ENCODE measurements at regions not wholly inside any gene's neighbourhood (a gene's known extent, or its start where the extent isn't known, plus 50 kb on each side); places are given as distances from the start of the nearest gene placed in this dataset.

DNA sequence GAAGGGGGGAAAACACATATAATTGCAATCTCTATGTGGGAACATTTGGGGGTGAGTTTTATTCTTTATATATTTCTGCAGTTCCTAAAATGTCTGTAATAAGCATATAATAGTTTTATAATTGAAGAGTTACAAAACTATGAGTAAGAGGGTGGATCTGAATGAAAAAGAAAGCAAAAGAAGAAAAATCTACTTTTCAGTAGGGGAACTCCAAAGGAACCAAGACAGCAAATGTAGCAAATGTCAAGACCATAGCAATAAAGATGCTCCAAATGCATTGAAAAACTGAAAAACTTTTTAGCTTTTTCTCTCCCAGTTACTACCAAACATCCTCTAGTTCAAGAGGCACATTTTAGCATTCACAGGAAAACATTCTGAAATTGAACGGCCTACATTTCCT is 434.8 kb downstream of the LMO4 start:
- Histone ChIP-seq H3K36me3 (ENCODE audit: control insufficient read depth, insufficient read depth, low read length) (no peaks in the 10 kb centered on the region), H3K4me1 (ENCODE audit: control insufficient read depth, insufficient read depth, low read length, poor library complexity, severe bottlenecking) (no peaks in the 10 kb centered on the region), H3K9me3 (ENCODE audit: control insufficient read depth, low read length) (no peaks in the 10 kb centered on the region), H3K27ac (ENCODE audit: insufficient read depth, low read length, poor library complexity, severe bottlenecking) (no peak overlapping the region), H3K27me3 (replicated peaks; ENCODE audit: control insufficient read depth, insufficient read depth, low read length, poor library complexity, severe bottlenecking) (no peaks in the 10 kb centered on the region), H3K4me3 (ENCODE audit: insufficient read depth, low read depth, low read length, poor library complexity, severe bottlenecking) (no peak overlapping the region)
- DNase-seq = no peak

DNA sequence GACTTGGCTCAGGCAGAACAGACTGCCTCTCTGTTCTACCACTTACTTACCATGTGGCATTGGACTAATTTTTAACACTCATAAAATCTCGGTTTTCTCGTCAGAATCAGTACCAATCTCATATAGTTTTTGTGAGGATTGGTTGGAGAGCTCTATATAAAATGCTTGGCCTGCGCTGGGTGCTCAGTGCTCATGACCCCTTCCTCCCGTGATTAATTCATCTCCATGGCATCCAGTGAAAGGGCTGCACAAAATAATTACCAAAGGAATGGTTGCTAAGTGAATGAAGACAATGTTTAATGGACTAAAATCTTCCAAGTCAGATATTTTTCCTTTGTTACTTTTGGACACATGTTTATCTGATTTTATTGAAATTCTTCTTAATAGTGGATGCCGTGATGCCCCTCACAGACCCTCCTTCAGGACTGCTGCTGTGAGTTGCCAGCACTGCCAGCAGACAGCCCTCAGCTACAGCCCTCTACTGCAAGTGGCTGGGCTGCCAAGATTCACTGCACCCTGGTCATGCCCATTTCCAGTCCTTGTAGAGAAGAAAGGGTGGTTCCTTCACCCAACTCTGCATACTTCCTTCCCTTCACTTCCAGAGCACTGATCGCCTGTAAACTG is 436.5 kb downstream of the LMO4 start:
- DNase-seq = no peak
- Histone ChIP-seq H3K27ac (ENCODE audit: insufficient read depth, low read length, poor library complexity, severe bottlenecking) (no peak overlapping the region), H3K9me3 (ENCODE audit: control insufficient read depth, low read length) (no peaks in the 10 kb centered on the region), H3K4me3 (ENCODE audit: insufficient read depth, low read depth, low read length, poor library complexity, severe bottlenecking) (no peak overlapping the region), H3K27me3 (replicated peaks; ENCODE audit: control insufficient read depth, insufficient read depth, low read length, poor library complexity, severe bottlenecking) (no peaks in the 10 kb centered on the region), H3K4me1 (ENCODE audit: control insufficient read depth, insufficient read depth, low read length, poor library complexity, severe bottlenecking) (no peaks in the 10 kb centered on the region), H3K36me3 (ENCODE audit: control insufficient read depth, insufficient read depth, low read length) (no peaks in the 10 kb centered on the region)

DNA sequence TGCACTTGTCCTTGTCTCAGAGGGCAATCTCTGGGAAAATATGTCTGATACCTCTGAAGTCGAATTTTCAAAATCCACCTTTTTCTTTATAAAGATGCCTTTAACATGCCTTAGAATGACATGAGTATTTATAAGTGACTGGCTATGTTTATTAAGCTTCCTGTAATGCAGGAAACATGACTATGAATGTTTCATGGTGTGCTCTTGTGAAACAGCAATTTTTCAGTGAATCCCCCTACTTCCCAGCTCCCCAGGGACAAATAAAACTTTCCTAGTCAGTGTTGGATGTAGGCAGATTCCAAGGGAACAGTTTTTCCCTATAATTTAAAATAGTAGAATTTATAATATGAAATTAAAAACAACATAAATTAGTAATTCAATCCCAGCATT is 437.0 kb downstream of the LMO4 start:
- H3K4me3 ChIP-seq (ENCODE audit: insufficient read depth, low read depth, low read length, poor library complexity, severe bottlenecking) = no peak overlapping the region
- DNase-seq = no peak
- H3K9me3 ChIP-seq (ENCODE audit: control insufficient read depth, low read length) = no peaks in the 10 kb centered on the region
- H3K4me1 ChIP-seq (ENCODE audit: control insufficient read depth, insufficient read depth, low read length, poor library complexity, severe bottlenecking) = no peaks in the 10 kb centered on the region
- no peaks in the 10 kb centered on the region for H3K27me3 ChIP-seq (replicated peaks; ENCODE audit: control insufficient read depth, insufficient read depth, low read length, poor library complexity, severe bottlenecking)
- H3K36me3 ChIP-seq (ENCODE audit: control insufficient read depth, insufficient read depth, low read length) = no peaks in the 10 kb centered on the region
- H3K27ac ChIP-seq (ENCODE audit: insufficient read depth, low read length, poor library complexity, severe bottlenecking) = no peak overlapping the region

DNA sequence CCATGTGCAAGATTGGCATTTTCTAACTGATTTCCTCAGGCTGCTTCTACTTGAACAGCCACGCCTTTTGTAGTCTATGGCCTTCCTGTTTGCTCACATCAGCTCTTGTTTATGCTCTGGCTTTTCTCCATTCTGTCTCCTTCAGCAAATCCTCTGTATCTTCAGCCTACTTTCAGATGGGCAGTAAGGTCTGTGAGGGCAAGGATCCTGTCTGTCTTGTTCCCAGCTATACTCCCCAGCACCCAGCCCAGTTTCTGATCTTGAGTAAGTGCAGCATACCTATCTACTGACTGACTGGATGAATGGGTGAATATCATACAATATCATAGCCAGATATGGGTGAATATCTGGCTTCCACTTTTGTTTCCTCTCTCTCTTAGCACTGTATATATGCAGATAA is 438.1 kb downstream of the LMO4 start:
- H3K4me3 ChIP-seq (ENCODE audit: insufficient read depth, low read depth, low read length, poor library complexity, severe bottlenecking) = no peak overlapping the region
- DNase-seq = no peak
- H3K36me3 ChIP-seq (ENCODE audit: control insufficient read depth, insufficient read depth, low read length) = no peaks in the 10 kb centered on the region
- H3K9me3 ChIP-seq (ENCODE audit: control insufficient read depth, low read length) = no peaks in the 10 kb centered on the region
- no peaks in the 10 kb centered on the region for H3K4me1 ChIP-seq (ENCODE audit: control insufficient read depth, insufficient read depth, low read length, poor library complexity, severe bottlenecking)
- no peaks in the 10 kb centered on the region for H3K27me3 ChIP-seq (replicated peaks; ENCODE audit: control insufficient read depth, insufficient read depth, low read length, poor library complexity, severe bottlenecking)
- H3K27ac ChIP-seq (ENCODE audit: insufficient read depth, low read length, poor library complexity, severe bottlenecking) = no peak overlapping the region

DNA sequence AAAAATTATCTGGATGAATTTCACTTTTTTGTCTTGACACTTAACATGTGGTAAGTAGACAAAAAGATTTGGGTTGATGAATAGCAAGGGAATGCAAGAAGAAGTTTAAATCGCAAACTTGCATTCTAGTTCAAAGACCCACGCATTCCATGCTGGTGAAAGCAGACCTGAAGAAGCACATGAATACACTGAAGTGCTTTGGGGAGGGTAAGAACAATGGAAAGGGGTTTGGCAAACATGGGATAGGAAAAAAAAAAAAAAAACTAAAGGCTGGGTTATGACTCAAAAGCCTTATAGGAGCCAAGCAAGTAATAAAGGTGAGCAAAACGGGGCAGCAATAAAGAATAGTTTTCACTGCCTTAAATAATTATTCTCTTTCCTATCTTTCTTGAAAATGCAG is 450.2 kb downstream of the LMO4 start:
- H3K36me3 ChIP-seq (ENCODE audit: control insufficient read depth, insufficient read depth, low read length) = no peaks in the 10 kb centered on the region
- no peak for DNase-seq
- H3K27me3 ChIP-seq (replicated peaks; ENCODE audit: control insufficient read depth, insufficient read depth, low read length, poor library complexity, severe bottlenecking) = no peaks in the 10 kb centered on the region
- no peak overlapping the region for H3K27ac ChIP-seq (ENCODE audit: insufficient read depth, low read length, poor library complexity, severe bottlenecking)
- no peaks in the 10 kb centered on the region for H3K4me1 ChIP-seq (ENCODE audit: control insufficient read depth, insufficient read depth, low read length, poor library complexity, severe bottlenecking)
- no peak overlapping the region for H3K4me3 ChIP-seq (ENCODE audit: insufficient read depth, low read depth, low read length, poor library complexity, severe bottlenecking)
- no peaks in the 10 kb centered on the region for H3K9me3 ChIP-seq (ENCODE audit: control insufficient read depth, low read length)

DNA sequence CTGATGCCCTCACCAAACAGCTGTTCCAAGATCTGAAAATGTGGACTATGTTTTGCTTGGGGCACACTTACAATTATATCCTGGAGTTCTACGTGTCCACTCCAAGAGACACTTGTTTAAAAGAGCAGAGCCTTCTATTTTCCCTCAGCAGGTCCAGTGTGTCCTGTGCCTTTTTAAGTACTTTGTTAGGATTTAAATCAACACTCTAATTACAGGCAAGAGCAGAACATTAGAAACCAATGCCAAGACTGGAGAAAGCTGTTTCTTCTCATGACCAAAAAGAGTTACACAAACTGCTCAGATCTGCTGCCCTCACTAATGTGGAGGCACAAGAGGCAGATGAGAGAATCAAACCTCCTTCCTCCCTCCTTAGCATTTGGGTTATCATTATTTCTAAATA is 452.9 kb downstream of the LMO4 start:
- Histone ChIP-seq H3K36me3 (ENCODE audit: control insufficient read depth, insufficient read depth, low read length) (no peaks in the 10 kb centered on the region), H3K27ac (ENCODE audit: insufficient read depth, low read length, poor library complexity, severe bottlenecking) (no peak overlapping the region), H3K27me3 (replicated peaks; ENCODE audit: control insufficient read depth, insufficient read depth, low read length, poor library complexity, severe bottlenecking) (no peaks in the 10 kb centered on the region), H3K4me1 (ENCODE audit: control insufficient read depth, insufficient read depth, low read length, poor library complexity, severe bottlenecking) (no peaks in the 10 kb centered on the region), H3K9me3 (ENCODE audit: control insufficient read depth, low read length) (no peaks in the 10 kb centered on the region), H3K4me3 (ENCODE audit: insufficient read depth, low read depth, low read length, poor library complexity, severe bottlenecking) (no peak overlapping the region)
- no peak for DNase-seq

DNA sequence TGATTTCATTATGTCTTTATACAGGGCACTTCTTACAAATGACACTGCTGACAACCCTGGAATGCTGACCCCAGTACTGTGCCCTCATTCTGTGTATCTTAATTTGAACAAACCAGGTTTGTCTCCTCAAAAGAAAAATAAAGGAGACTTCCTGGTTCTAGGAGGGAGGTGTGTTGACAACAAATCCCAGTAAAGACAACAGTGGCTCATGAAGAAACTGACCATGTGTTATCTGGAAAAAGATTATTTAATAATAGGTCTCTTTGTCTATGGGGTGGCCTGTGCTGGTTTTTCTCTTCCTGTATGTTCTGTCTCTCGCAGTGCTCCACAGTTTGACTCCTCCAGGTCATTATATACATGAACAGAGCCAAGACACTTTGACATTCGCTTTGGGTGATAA is 454.6 kb downstream of the LMO4 start:
- no peak overlapping the region for H3K27ac ChIP-seq (ENCODE audit: insufficient read depth, low read length, poor library complexity, severe bottlenecking)
- H3K27me3 ChIP-seq (replicated peaks; ENCODE audit: control insufficient read depth, insufficient read depth, low read length, poor library complexity, severe bottlenecking) = no peaks in the 10 kb centered on the region
- no peak for DNase-seq
- no peak overlapping the region for H3K4me3 ChIP-seq (ENCODE audit: insufficient read depth, low read depth, low read length, poor library complexity, severe bottlenecking)
- H3K36me3 ChIP-seq (ENCODE audit: control insufficient read depth, insufficient read depth, low read length) = no peaks in the 10 kb centered on the region
- H3K9me3 ChIP-seq (ENCODE audit: control insufficient read depth, low read length) = no peaks in the 10 kb centered on the region
- H3K4me1 ChIP-seq (ENCODE audit: control insufficient read depth, insufficient read depth, low read length, poor library complexity, severe bottlenecking) = no peaks in the 10 kb centered on the region

DNA sequence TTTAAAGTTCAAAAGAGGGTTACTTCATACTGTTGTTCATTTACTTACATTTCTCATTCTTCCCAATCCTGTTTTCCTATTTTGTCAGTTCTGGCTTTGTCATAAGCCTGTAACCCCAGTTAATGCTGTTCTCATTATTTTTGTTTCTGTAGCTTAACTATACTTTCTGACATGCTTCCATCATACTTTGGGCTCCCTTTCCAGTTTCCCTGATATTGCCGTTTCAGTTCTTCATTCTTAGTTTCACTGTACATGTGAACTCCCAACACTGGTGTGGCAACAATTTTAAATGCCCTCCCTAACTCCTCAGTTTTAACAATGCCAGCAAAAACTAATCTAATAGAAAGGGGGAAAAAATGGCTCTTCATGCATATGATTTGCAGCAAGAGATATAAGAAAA is 456.7 kb downstream of the LMO4 start:
- no peak overlapping the region for H3K27ac ChIP-seq (ENCODE audit: insufficient read depth, low read length, poor library complexity, severe bottlenecking)
- H3K4me3 ChIP-seq (ENCODE audit: insufficient read depth, low read depth, low read length, poor library complexity, severe bottlenecking) = no peak overlapping the region
- no peak for DNase-seq
- H3K4me1 ChIP-seq (ENCODE audit: control insufficient read depth, insufficient read depth, low read length, poor library complexity, severe bottlenecking) = no peaks in the 10 kb centered on the region
- no peaks in the 10 kb centered on the region for H3K9me3 ChIP-seq (ENCODE audit: control insufficient read depth, low read length)
- H3K36me3 ChIP-seq (ENCODE audit: control insufficient read depth, insufficient read depth, low read length) = no peaks in the 10 kb centered on the region
- no peaks in the 10 kb centered on the region for H3K27me3 ChIP-seq (replicated peaks; ENCODE audit: control insufficient read depth, insufficient read depth, low read length, poor library complexity, severe bottlenecking)

DNA sequence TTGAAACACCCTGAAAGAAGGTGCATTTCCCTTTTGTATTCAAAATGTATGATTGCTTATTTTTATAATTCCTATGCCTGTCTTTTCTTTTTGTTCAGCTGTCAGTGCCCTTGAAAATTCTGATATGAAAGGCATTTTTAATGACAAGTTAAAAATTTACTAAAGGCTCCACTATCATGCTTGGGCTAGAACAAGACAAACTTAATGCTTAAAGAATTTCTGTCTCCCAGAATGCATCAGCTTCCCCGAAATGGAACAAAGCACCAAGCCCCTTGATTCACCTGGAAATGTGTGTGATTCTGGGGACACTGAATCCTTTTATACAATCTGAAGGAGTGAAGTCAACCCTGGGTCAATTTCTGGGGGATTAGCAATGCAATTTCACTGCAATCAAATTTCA is 457.5 kb downstream of the LMO4 start:
- no peak for DNase-seq
- no peaks in the 10 kb centered on the region for H3K4me1 ChIP-seq (ENCODE audit: control insufficient read depth, insufficient read depth, low read length, poor library complexity, severe bottlenecking)
- no peaks in the 10 kb centered on the region for H3K9me3 ChIP-seq (ENCODE audit: control insufficient read depth, low read length)
- H3K27me3 ChIP-seq (replicated peaks; ENCODE audit: control insufficient read depth, insufficient read depth, low read length, poor library complexity, severe bottlenecking) = no peaks in the 10 kb centered on the region
- H3K36me3 ChIP-seq (ENCODE audit: control insufficient read depth, insufficient read depth, low read length) = no peaks in the 10 kb centered on the region
- H3K27ac ChIP-seq (ENCODE audit: insufficient read depth, low read length, poor library complexity, severe bottlenecking) = no peak overlapping the region
- H3K4me3 ChIP-seq (ENCODE audit: insufficient read depth, low read depth, low read length, poor library complexity, severe bottlenecking) = no peak overlapping the region

DNA sequence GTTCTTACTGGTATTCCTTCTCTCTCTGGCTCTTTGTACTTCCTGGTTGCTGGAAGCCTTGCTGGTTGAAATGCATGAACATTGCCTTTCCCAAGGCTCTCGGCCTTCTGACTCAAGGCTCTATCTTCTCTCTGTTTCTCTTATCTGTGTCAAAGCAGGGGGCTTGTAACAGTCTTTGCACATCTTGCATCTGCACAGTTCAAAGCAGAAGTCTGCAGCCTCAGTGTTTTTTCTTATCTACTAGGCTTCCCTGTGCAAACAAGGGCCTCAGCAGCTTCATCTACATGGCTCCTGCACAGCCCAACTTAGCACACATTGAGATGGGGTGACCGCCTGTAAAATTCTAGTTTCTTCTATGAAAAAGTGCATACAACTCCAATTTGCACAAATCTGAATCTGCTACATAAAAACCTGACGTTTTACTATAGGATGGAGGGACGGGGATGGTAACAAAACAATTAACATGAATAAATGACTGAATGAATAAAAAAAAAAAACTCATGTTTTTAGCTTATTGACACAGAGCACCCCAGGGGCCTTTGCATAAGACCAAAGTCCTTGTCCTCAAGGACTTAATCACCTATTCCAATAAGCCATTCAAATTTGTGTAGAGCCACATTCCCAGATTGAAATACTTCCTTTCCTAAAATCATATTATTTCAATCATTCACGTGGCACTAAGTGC is 458.3 kb downstream of the LMO4 start:
- H3K4me3 ChIP-seq (ENCODE audit: insufficient read depth, low read depth, low read length, poor library complexity, severe bottlenecking) = no peak overlapping the region
- H3K9me3 ChIP-seq (ENCODE audit: control insufficient read depth, low read length) = no peaks in the 10 kb centered on the region
- no peaks in the 10 kb centered on the region for H3K36me3 ChIP-seq (ENCODE audit: control insufficient read depth, insufficient read depth, low read length)
- H3K4me1 ChIP-seq (ENCODE audit: control insufficient read depth, insufficient read depth, low read length, poor library complexity, severe bottlenecking) = no peaks in the 10 kb centered on the region
- DNase-seq = no peak
- H3K27me3 ChIP-seq (replicated peaks; ENCODE audit: control insufficient read depth, insufficient read depth, low read length, poor library complexity, severe bottlenecking) = no peaks in the 10 kb centered on the region
- no peak overlapping the region for H3K27ac ChIP-seq (ENCODE audit: insufficient read depth, low read length, poor library complexity, severe bottlenecking)

Data from effector memory CD4-positive, alpha-beta T cell (primary cell).